Activated T-helper 17 cell treated with anti-CD3 and anti-CD28 coated beads, Interleukin-2, amount 50 U/mL, for 72 hours (primary cell): ENCODE measurements at regions not wholly inside any gene's neighbourhood (a gene's known extent, or its start where the extent isn't known, plus 50 kb on each side); places are given as distances from the start of the nearest gene placed in this dataset.
A peak's percentile ranks its signal among the peaks of the same experiment; 100 is the strongest.

Experiments used
- ATAC-seq: fragments of 150-1000 bp; cut with Tn5 transposase; replicated peaks from 2 replicates; pipeline ENCODE4 v1.10.0; 2021; ENCODE audit warnings: mild to moderate bottlenecking, moderate library complexity
- H3K27ac Mint-ChIP-seq: one replicate; pipeline ENCODE4 v1.8.0; 2022; ENCODE audit warnings: mixed read lengths
- H3K27me3 Mint-ChIP-seq: one replicate; pipeline ENCODE4 v1.8.0; 2022; ENCODE audit warnings: mixed read lengths
- H3K36me3 Mint-ChIP-seq: one replicate; pipeline ENCODE4 v1.8.0; 2022; ENCODE audit warnings: low read depth, mild to moderate bottlenecking, mixed read lengths
- H3K4me1 Mint-ChIP-seq: one replicate; pipeline ENCODE4 v1.8.0; 2022; ENCODE audit warnings: mixed read lengths
- H3K4me3 Mint-ChIP-seq: one replicate; pipeline ENCODE4 v1.8.0; 2022; ENCODE audit warnings: mild to moderate bottlenecking, mixed read lengths
- H3K9me3 Mint-ChIP-seq: one replicate; pipeline ENCODE4 v1.8.0; 2022; ENCODE audit warnings: mixed read lengths

DNA sequence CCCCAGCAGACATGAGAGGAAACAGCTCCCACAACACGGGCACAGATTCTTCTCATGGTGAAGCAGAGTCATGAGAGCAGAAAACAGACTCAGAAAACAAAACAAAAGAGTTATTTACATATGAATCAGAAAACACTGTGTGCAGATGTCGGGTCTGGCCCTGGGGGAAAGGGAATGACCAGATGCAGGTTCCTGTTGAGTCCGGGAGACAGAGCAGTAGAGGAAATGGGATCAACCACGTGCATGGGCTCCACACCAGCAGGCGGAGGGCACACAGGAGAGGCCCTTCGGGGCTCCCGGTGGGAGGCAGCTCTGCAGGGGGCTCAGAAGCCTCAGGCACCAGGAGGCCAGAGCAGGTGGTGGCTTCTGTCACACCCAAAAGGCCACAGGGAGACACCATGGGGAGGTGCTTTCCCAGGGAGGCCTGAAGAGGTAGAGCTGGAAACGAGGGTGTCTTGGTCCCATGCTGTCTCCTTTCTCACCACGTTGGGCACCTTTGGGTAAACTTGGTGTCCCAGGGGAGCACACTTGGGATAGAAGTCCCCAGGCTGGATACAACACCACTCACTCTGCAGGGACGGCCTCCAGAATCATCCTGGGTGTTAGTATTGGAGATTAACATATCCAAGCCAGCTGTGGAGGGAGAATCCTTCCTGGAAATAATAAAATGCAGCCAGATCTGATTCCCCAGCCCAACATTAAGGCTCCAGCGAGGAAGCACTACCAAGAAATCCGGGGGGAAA, 764.7 kb downstream of the BRD1 start:
- peaks cover 17% of the 10 kb centered on the region for H3K27me3 Mint-ChIP-seq
- no peaks in the 10 kb centered on the region for H3K36me3 Mint-ChIP-seq
- H3K4me3 Mint-ChIP-seq = no peak overlapping the region
- no peaks in the 10 kb centered on the region for H3K4me1 Mint-ChIP-seq
- H3K27ac Mint-ChIP-seq = no peak overlapping the region
- H3K9me3 Mint-ChIP-seq = no peaks in the 10 kb centered on the region
- ATAC-seq = no peak

DNA sequence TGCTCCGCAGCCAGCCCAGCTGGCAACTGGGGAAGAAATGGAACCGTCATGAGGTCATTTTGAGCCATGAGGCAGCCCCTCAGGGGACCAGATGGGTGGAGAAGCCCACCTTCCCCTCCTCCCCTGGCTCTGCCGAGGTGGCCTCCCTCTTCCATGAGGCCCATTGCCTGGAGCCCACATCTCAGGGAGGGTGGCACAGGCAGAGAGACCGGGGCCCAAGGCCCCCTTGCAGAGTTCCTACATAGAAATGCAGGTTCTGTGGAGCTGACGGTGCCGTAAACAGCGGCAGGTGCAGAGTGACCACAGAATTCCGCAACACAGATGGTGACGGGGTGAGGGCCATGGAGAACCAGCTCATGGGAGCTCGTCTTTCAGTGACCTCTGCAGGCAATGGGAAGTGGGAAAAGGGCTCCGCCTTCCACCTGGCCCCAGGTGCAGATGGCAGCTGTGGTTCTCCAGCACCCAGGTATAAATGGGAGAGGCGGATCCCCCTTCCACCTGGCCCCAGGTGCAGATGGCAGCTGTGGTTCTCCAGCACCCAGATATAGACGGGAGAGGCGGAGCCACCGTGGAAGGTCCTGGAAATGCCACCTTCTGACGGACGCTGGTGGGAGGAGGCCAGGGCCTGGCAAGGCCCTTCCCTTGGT, 765.4 kb downstream of the BRD1 start:
- no peak for ATAC-seq
- Mint-ChIP-seq H3K36me3 (no peaks in the 10 kb centered on the region), H3K27me3 (peaks cover 19% of the 10 kb centered on the region), H3K4me3 (no peak overlapping the region), H3K4me1 (no peaks in the 10 kb centered on the region), H3K27ac (no peak overlapping the region), H3K9me3 (no peaks in the 10 kb centered on the region)

DNA sequence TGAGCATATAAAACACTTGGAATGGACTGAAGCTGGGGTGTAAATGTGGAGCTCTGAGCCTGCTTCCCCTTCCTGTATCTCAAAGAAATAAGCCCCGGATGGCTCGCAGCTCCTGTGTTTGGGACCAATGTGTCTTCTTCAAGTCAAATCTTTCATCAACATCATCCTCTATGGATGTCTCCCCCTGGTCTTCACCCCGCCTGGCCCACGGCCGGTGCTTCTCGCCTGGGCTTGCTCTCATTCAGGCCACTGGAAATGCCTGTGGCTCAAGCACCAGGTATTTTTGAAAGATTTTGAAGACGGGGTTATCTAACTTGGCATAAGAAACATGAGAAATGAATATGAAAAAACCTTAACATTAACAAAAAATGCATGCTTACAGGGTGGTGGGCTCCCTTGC, 769.8 kb downstream of the BRD1 start:
- Mint-ChIP-seq H3K27me3 (peaks cover 18% of the 10 kb centered on the region), H3K4me3 (no peak overlapping the region), H3K4me1 (no peaks in the 10 kb centered on the region), H3K27ac (no peak overlapping the region), H3K9me3 (no peaks in the 10 kb centered on the region), H3K36me3 (no peaks in the 10 kb centered on the region)
- ATAC-seq = no peak

DNA sequence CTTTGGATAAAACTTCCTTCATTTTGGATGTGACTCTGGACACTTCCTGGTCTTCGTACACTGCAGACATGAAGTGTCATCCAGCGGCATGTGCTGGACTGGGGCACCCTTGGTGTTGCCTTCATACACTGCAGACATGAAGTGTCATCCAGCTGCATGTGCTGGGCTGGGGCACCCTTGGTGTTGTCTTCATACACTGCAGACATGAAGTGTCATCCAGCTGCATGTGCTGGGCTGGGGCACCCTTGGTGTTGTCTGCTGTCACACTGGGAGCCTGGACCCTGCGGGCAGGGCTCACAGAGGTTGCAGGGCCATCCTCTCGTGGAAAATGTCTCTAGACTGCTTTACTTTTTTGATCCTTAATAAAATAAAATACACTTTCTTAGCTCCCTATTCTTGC, 771.4 kb downstream of the BRD1 start:
- H3K9me3 Mint-ChIP-seq = no peaks in the 10 kb centered on the region
- no peak overlapping the region for H3K27ac Mint-ChIP-seq
- H3K4me3 Mint-ChIP-seq = no peak overlapping the region
- no peak for ATAC-seq
- no peaks in the 10 kb centered on the region for H3K4me1 Mint-ChIP-seq
- peaks cover 18% of the 10 kb centered on the region for H3K27me3 Mint-ChIP-seq
- no peaks in the 10 kb centered on the region for H3K36me3 Mint-ChIP-seq

DNA sequence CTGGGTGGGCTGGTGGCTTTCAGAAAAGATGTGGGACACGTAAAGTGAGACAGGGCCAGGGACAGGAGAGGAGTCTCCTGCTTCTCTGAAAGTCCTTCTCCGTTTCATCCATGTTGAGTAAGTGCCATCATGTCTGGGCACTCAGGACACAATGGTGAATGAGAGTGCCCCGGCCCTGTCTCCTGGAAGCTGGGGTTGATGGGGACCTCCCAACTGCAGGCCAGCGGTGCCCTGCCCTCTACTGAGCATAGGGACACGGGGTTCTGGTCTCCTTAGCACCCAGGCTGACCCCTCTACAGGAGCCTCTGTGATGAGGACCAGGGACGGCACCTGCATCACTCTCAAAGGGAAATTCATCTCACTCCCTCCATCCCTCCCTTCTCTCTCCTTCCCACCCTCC, 772.3 kb downstream of the BRD1 start:
- H3K27ac Mint-ChIP-seq = no peak overlapping the region
- no peak overlapping the region for H3K4me3 Mint-ChIP-seq
- no peaks in the 10 kb centered on the region for H3K36me3 Mint-ChIP-seq
- no peak for ATAC-seq
- no peaks in the 10 kb centered on the region for H3K4me1 Mint-ChIP-seq
- H3K27me3 Mint-ChIP-seq = peaks cover 16% of the 10 kb centered on the region
- no peaks in the 10 kb centered on the region for H3K9me3 Mint-ChIP-seq

DNA sequence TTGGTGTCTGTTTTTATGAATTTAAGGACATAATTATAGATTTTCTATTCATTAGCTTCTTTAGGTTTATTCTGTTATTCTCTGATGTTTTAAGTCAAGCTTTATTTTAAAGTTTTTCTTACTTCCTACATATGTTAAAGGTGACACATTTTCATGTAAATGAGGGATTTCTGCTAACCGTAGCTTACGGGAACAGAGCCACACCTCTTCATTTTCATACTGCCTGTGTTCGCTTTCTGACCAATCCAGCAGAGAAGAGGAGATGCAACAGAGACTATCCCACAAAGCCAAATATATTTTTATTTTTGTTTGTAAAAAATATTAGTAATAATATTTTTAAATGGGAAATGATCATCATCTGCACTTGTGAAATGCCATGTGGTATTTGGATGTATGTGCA, 774.1 kb downstream of the BRD1 start:
- H3K27me3 Mint-ChIP-seq = peaks cover 12% of the 10 kb centered on the region
- ATAC-seq = peak; percentile 54

DNA sequence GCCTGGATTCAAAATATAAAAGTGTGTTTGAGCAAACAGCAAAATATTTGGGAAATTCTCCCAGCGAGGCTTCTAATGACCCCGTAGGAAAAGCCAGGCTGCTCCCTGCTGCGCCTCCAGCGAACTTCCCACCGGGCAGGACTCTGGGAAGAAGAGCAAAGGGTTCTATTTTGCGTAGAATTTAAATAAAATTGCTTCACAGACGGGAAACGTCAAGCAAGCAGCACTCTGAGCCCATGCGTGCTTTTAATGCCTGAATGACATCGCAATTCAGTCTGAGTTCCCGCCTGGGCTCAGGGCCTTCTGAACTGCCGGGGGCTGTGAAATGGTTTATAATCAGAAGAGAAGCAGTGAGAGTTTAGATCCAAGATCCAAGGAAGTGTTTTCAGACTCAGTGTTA, 775.1 kb downstream of the BRD1 start:
- H3K27me3 Mint-ChIP-seq = peaks cover 6% of the 10 kb centered on the region
- H3K36me3 Mint-ChIP-seq = no peaks in the 10 kb centered on the region
- no peaks in the 10 kb centered on the region for H3K9me3 Mint-ChIP-seq
- H3K4me3 Mint-ChIP-seq = peak overlapping the region; percentile 61
- H3K27ac Mint-ChIP-seq = no peak overlapping the region
- ATAC-seq = no peak
- H3K4me1 Mint-ChIP-seq = no peaks in the 10 kb centered on the region

More for the DNA sequence above, 774.1 kb downstream of the BRD1 start:
- H3K9me3 Mint-ChIP-seq = no peaks in the 10 kb centered on the region
- no peak overlapping the region for H3K27ac Mint-ChIP-seq
- H3K36me3 Mint-ChIP-seq = no peaks in the 10 kb centered on the region
- H3K4me1 Mint-ChIP-seq = no peaks in the 10 kb centered on the region
- H3K4me3 Mint-ChIP-seq = no peak overlapping the region

DNA sequence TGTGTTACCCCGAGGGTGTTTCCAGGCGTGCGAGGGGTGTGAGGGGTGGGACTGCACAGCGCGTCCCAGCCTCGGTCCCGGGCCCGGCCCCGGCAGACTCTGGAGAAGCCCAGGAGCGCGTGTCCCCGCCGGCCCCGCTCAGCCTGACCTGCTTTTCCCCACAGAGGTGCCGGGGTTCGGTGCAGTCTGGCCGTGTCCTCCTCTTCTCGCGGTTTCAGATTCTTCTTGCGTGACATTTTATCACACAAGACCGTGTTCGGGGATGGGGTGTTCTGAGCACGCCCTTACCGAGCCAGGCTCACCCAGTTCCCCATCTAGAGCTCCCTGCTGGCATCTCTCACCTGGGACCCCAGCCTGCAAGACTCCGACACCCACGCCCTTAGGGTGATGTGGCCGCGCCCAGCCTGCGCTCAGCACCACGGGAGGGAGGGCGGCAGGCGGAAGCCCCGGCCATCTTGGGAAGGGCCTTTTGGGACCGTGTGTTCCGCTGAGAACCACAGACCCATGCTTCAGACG, 775.6 kb downstream of the BRD1 start:
- Mint-ChIP-seq H3K36me3 (no peaks in the 10 kb centered on the region), H3K27me3 (peaks cover 9% of the 10 kb centered on the region), H3K27ac (no peak overlapping the region), H3K9me3 (no peaks in the 10 kb centered on the region), H3K4me1 (no peaks in the 10 kb centered on the region), H3K4me3 (peak overlapping the region; percentile 61)
- peak; percentile 76 for ATAC-seq

DNA sequence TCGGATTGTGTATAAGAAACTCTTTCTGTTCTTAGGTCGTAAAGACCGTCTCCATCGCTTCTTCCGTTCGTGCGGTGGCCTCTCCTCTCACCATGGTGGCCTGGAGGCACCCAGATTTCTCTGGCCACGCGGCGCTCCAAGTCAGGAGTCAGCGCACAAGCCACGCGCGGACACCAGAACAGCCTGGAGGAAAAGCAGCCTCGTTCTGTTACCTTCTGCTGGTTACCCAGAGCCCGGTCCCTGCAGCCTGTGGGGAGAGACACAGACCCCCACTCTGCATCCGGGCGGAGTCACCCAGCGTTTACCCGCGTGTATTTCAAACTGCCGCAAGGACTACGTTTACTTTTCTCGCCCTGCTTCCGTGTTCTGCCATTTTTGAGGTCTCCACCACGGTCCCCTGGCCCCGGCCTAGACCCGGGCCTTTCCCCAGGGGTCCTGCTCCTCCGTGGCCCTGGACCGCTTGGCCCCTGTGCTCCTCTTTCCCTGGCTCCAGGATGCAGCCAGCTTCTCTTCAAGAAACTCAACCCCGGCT, 776.1 kb downstream of the BRD1 start:
- Mint-ChIP-seq H3K4me1 (no peaks in the 10 kb centered on the region), H3K9me3 (no peaks in the 10 kb centered on the region), H3K36me3 (no peaks in the 10 kb centered on the region), H3K27ac (no peak overlapping the region), H3K27me3 (peaks cover 7% of the 10 kb centered on the region), H3K4me3 (peak overlapping the region; percentile 61)
- ATAC-seq = no peak

DNA sequence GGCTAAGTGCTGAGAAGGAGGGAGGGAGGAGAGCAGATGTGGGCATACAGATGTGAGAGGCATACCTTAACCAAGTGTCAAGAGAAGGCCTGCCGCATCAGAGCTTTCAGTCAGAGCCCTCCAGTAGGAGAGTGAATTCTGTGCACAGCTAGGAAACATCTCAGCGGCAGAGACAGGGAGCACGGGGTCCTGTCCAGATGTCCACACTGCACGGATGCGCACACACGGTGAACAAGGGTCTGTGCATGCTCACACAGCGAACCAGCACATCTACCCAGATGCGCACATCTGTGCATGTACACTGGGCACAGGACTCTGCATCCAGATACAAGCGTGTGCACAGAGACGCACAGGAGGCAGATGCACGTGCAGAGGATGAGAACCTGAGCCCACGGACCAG, 778.0 kb downstream of the BRD1 start:
- Mint-ChIP-seq H3K27me3 (peaks cover 14% of the 10 kb centered on the region), H3K4me3 (no peak overlapping the region), H3K9me3 (no peaks in the 10 kb centered on the region), H3K36me3 (no peaks in the 10 kb centered on the region), H3K4me1 (no peaks in the 10 kb centered on the region), H3K27ac (no peak overlapping the region)
- ATAC-seq = no peak

DNA sequence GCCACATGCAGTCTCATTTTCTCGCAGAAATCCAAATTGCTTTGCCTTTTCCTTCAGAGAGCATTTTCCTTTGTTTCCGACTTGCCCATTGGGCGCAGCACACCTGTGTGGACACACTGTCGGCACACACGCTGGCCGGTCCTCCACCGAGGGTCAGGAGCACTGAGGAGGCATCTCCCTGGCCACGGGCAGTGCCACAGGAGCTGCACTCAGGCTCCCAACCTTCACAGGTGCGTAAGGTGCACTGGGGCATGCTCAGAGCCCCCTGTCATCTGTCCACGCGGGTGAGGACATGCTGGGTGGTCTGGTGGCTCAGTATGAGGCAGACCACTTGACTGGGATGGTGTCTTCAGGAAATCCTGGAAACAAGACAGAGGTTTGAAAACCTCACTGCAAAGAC, 779.1 kb downstream of the BRD1 start:
- ATAC-seq = no peak
- H3K27me3 Mint-ChIP-seq = peaks cover 14% of the 10 kb centered on the region
- H3K4me1 Mint-ChIP-seq = no peaks in the 10 kb centered on the region
- H3K27ac Mint-ChIP-seq = no peak overlapping the region
- no peak overlapping the region for H3K4me3 Mint-ChIP-seq
- no peaks in the 10 kb centered on the region for H3K9me3 Mint-ChIP-seq
- H3K36me3 Mint-ChIP-seq = no peaks in the 10 kb centered on the region

DNA sequence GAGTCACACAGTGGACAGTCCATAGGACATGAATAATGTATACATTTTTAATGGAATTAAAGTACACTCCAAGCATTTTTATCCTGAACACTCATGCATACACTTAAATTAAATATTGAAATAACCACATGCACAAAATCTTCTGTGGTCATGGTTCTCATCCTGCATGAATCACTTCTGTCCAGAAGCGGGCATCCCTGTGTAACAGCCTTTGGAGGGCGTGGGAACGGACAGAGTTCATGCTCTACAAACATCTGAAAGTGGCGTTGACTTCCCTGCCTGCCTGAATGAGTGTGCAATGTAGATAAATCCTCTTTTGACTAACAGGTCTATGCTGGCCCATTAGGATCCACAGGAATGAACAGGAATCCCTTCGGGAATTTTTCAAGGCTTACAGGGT, 780.2 kb downstream of the BRD1 start:
- Mint-ChIP-seq H3K9me3 (no peaks in the 10 kb centered on the region), H3K36me3 (no peaks in the 10 kb centered on the region), H3K4me1 (no peaks in the 10 kb centered on the region), H3K27me3 (peaks cover 14% of the 10 kb centered on the region), H3K27ac (no peak overlapping the region), H3K4me3 (no peak overlapping the region)
- no peak for ATAC-seq

DNA sequence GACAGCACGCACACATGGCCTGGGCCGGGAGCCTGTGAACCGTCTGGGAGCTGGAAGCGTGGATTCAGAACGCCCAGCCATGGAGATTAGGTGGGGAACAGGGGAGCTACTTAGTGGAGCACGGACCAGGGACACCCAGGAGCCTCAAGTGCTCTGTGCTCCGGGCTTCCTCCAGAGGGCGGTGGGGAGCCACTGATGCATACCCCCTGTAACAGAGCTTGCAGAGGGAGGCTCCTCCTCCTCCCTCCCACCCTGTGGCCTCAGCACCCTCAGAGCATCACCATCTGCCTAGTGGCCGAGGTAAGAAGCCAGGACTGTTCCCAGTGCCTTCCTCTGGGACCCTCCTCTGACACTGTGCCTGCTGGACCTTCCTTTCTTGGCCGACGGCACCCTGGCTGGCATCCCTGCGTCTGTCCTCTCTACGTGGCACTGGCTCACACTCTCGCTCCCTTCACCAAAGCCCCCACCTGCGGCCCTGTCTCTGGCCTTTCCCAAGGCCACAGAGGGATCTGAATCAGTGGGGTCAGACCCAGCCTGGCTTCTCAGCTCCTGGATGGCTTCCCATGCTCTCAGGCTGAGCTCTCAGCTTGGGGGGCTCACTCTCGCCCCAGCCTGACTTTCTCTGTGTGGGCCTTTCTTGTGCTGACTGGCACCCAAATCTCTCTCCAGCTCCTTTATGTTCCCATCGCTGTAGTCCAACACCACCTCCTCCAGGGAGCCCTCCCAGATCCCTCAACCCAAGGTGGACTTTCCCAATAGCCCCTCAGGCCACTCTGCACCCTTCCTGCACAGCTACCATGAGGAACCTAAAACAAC, 780.9 kb downstream of the BRD1 start:
- H3K36me3 Mint-ChIP-seq = no peaks in the 10 kb centered on the region
- H3K9me3 Mint-ChIP-seq = no peaks in the 10 kb centered on the region
- no peak overlapping the region for H3K4me3 Mint-ChIP-seq
- H3K27me3 Mint-ChIP-seq = peaks cover 14% of the 10 kb centered on the region
- H3K27ac Mint-ChIP-seq = no peak overlapping the region
- ATAC-seq = peak; percentile 32
- no peaks in the 10 kb centered on the region for H3K4me1 Mint-ChIP-seq

DNA sequence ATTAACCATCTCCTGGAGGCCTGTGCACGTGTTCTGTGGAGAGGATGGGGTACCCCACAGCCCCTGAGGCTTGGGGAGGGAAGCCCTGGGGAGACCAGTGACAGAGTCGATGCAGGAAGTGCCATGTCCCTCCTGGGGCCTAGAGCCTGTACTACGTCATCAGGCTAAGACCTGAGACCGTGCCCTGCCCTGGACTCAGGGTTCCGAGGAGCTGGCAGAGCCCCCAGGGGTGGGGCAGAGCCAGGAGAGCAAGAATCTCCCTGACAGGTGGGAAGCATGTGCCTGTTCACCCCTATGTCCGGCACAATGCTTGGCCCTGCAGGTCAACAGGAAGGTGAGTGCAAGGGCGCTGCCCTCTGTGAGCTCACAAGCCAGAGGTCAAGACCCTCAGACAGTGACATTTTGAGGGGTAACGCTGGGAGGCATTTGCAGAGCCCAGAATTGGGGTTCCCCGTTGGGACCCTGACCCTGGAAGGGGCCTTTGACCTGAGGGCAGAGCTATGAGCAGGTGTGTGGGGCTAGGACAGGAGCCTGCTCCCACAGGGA, 781.6 kb downstream of the BRD1 start:
- no peaks in the 10 kb centered on the region for H3K36me3 Mint-ChIP-seq
- ATAC-seq = no peak
- H3K4me1 Mint-ChIP-seq = no peaks in the 10 kb centered on the region
- peaks cover 14% of the 10 kb centered on the region for H3K27me3 Mint-ChIP-seq
- no peaks in the 10 kb centered on the region for H3K9me3 Mint-ChIP-seq
- H3K4me3 Mint-ChIP-seq = no peak overlapping the region
- H3K27ac Mint-ChIP-seq = no peak overlapping the region
